Upper lobe of left lung (tissue), 6 donors: ENCODE measurements at regions not wholly inside any gene's neighbourhood (a gene's known extent, or its start where the extent isn't known, plus 50 kb on each side); places are given as distances from the start of the nearest gene placed in this dataset.
A peak's percentile ranks its signal among the peaks of the same experiment; 100 is the strongest.
"Not testable (repeated sequence)": the region's sequence is repeated elsewhere in the genome, so short reads cannot be mapped to it uniquely, and the experiment has no call there.

Source experiments
- ATAC-seq, 2 donors: fragments of 200-7000 bp; cut with Tn5 transposase; one replicate each; pipeline ENCODE4 v1.9.1; 2022; ENCODE audit warnings: mild to moderate bottlenecking in 2 of 2, moderate library complexity in 2 of 2; ENCODE audit not compliant: low FRiP score in 2 of 2
- DNase-seq, 2 donors: peaks; one replicate each; pipeline ENCODE4 v3.0.0-alpha.2; 2019 to 2020
- H3K27ac ChIP-seq, 4 donors: fragments of 200-600 bp; sonication (generic); one replicate each; pipeline ENCODE4 v1.5.1; 2016 to 2019
- H3K27me3 ChIP-seq, 4 donors: fragments of 200-600 bp; sonication (generic); one replicate each; pipeline ENCODE4 v1.5.1; 2017 to 2019
- H3K36me3 ChIP-seq, 4 donors: fragments of 200-600 bp; sonication (generic); one replicate each; pipeline ENCODE4 v1.5.1; 2016 to 2019
- H3K4me1 ChIP-seq, 4 donors: fragments of 200-600 bp; sonication (generic); one replicate each; pipeline ENCODE4 v1.5.1; 2018 to 2019
- H3K4me3 ChIP-seq, 4 donors: fragments of 200-600 bp; sonication (generic); one replicate each; pipeline ENCODE4 v1.5.1; 2017 to 2019; ENCODE audit warnings: mild to moderate bottlenecking in 2 of 4, moderate library complexity in 1 of 4
- H3K9me3 ChIP-seq, 4 donors: fragments of 200-600 bp; sonication (generic); one replicate each; pipeline ENCODE4 v1.5.1; 2018 to 2019
- CTCF ChIP-seq, 6 experiments: fragments of 450-650 bp in 4 of 6; fragments of 200-600 bp in 2 of 6; sonication (generic) in 2 of 6; IDR thresholded peaks; one replicate each; pipeline ENCODE4 v1.5.1; 2016 to 2019; ENCODE audit warnings: antibody characterized with exemption in 6 of 6
- EP300 ChIP-seq, 4 donors: sonication (generic); formaldehyde crosslinking; IDR thresholded peaks; one replicate each; pipeline ENCODE4 v1.5.1; 2017; ENCODE audit warnings: antibody characterized with exemption in 4 of 4, control low read depth in 2 of 4
- POLR2A ChIP-seq, 4 donors: fragments of 450-650 bp; IDR thresholded peaks; one replicate each; pipeline ENCODE4 v1.5.1; 2016 to 2017; ENCODE audit warnings: antibody characterized with exemption in 4 of 4, mild to moderate bottlenecking in 2 of 4
- POLR2AphosphoS5 ChIP-seq, 2 donors: sonication (generic); formaldehyde crosslinking; IDR thresholded peaks; one replicate each; pipeline ENCODE4 v1.5.1; 2017; ENCODE audit warnings: antibody characterized with exemption in 2 of 2
- WGBS, 2 donors: methylation state at CpG; one replicate each; pipeline ENCODE4 v1.1.5; 2017 to 2018; 5-methylcytosine and 5-hydroxymethylcytosine counted together
- donor health status: DM: no; HTN: no; CAD: no; lungs with moderate emphysema.
- donor health status: DM: no; HTN: yes; CAD: no; lungs with severe emphysema.

DNA sequence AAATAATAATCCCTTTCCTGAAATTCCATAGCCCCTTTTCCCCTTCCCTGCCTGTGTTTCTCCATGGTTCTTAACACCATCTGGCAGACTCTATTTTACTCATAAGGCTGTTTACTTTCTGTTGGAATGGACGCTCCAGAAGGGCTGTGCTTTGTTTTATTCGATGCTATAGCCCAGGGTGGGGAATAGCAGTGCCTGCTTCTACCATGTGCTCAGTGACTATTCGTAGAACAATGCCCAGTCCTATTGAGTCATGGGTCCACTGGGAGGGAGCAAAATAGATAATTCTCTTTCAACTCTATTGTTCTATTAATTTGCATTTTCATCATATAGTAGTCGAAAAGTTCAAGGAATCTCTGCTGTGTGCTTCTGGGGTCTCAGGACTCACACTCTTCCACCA lies 565.1 kb downstream of the C6orf118 start:
- H3K9me3 ChIP-seq: no peaks in the 10 kb centered on the region
- no peaks in the 10 kb centered on the region for H3K36me3 ChIP-seq
- WGBS, 2 donors: 78 to 84% methylated on average over 4 of the region's 4 CpGs
- no peak for DNase-seq
- no peak overlapping the region for H3K4me3 ChIP-seq
- no peak overlapping the region for H3K27ac ChIP-seq
- TF ChIP-seq POLR2A (IDR thresholded peaks at IDR 0.05) (no peak), POLR2AphosphoS5 (IDR thresholded peaks at IDR 0.05) (no peak), CTCF (IDR thresholded peaks at IDR 0.05) (no peak), EP300 (IDR thresholded peaks at IDR 0.05) (no peak)
- ATAC-seq: no peak
- H3K27me3 ChIP-seq: no peaks in the 10 kb centered on the region
- no peaks in the 10 kb centered on the region for H3K4me1 ChIP-seq

- Histone ChIP-seq H3K27me3 (no peaks in the 10 kb centered on the region), H3K4me3 (no peak overlapping the region), H3K27ac (no peak overlapping the region), H3K36me3 (no peaks in the 10 kb centered on the region), H3K9me3 (no peaks in the 10 kb centered on the region), H3K4me1 (no peaks in the 10 kb centered on the region)
- no peak for TF ChIP-seq EP300 (IDR thresholded peaks at IDR 0.05)
- TF ChIP-seq POLR2AphosphoS5 (IDR thresholded peaks at IDR 0.05): no peak
- TF ChIP-seq CTCF (IDR thresholded peaks at IDR 0.05): no peak
- TF ChIP-seq POLR2A (IDR thresholded peaks at IDR 0.05): no peak
- 81 to 84% methylated on average over 2 to 3 of the region's 3 CpGs for WGBS, 2 donors
- ATAC-seq (no peak), DNase-seq (no peak)
Observed at GRCh38 chr6:164741938-164742451, 567.4 kb downstream of the C6orf118 start.

DNA sequence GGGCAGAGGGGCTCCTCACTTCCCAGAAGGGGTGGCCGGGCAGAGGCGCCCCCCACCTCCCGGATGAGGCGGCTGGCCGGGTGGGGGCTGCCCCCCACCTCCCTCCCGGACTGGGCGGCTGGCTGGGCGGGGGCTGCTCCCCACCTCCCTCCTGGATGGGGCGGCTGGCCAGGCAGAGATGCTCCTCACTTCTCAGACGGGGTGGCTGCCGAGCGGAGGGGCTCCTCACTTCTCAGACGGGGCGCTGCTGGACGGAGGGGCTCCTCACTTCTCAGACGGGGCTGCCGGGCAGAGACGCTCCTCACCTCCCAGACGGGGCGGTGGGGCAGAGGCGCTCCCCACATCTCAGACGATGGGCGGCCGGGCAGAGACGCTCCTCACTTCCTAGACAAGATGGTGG lies 573.3 kb downstream of the C6orf118 start:
- not testable (repeated sequence) for H3K4me1 ChIP-seq, ATAC-seq, H3K36me3 ChIP-seq, H3K9me3 ChIP-seq, H3K27me3 ChIP-seq, H3K27ac ChIP-seq, H3K4me3 ChIP-seq
- DNase-seq: peak in 1 of 2 donors; percentile 57
- 95 to 96% methylated on average over 6 to 11 of the region's 25 CpGs for WGBS, 2 donors

DNA sequence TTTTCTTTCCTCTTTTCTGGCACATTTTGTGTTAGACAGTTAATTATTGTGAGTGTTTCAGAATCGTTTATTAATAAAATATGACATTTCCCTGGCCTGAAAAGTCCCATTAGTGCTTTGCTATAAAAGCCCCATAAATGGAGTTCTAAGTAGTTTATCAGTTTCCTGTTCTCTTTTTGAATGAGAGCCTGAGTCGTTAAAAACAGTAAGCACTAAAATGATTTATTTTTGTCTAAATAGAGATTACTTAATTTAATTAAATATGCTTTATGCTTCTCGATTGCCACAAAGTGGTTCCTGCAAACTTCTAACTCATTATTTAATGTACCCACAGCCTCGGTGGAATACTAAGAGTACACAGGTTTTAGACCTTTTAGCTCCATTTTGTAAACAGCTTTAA lies 577.9 kb downstream of the C6orf118 start:
- no peak for ATAC-seq
- WGBS, 2 donors: 49 to 50% methylated on average over 4 of the region's 4 CpGs

DNA sequence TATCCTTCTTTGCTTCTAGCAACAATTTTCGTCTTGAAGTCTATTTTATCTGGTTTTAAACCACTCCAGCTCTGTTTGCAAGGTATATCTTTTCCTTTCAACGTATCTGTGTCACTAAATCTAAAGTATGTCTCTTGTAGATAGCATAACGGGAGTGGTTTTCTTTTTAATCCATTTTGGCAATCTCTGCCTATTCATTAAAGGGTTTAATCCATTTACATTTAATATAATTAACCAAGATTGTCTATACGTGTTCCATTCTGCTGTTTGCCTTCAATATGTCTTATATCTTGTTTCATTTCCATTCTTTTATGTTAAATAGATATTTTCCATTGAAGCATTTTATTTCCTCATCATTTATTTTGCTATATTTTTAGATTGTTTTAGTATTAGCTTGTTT lies 587.9 kb downstream of the C6orf118 start:
- Histone ChIP-seq H3K4me3 (no peak overlapping the region), H3K4me1 (no peaks in the 10 kb centered on the region), H3K27me3 (no peaks in the 10 kb centered on the region), H3K27ac (no peak overlapping the region), H3K36me3 (no peaks in the 10 kb centered on the region), H3K9me3 (peaks cover 0 to 6% (median 3%) of the 10 kb centered on the region in 4 donors)
- DNase-seq (no peak), ATAC-seq (no peak)
- 49 to 50% methylated on average over 4 of the region's 4 CpGs for WGBS, 2 donors
- TF ChIP-seq POLR2AphosphoS5 (IDR thresholded peaks at IDR 0.05) (no peak), POLR2A (IDR thresholded peaks at IDR 0.05) (no peak), CTCF (IDR thresholded peaks at IDR 0.05) (no peak), EP300 (IDR thresholded peaks at IDR 0.05) (no peak)

More for the DNA sequence above, 577.9 kb downstream of the C6orf118 start:
- Histone ChIP-seq H3K9me3 (peaks cover 0 to 4% (median 0%) of the 10 kb centered on the region in 4 donors), H3K4me3 (no peak overlapping the region), H3K4me1 (no peaks in the 10 kb centered on the region), H3K27me3 (no peaks in the 10 kb centered on the region), H3K27ac (no peak overlapping the region), H3K36me3 (no peaks in the 10 kb centered on the region)
- DNase-seq: no peak
- TF ChIP-seq EP300 (IDR thresholded peaks at IDR 0.05) (no peak), POLR2AphosphoS5 (IDR thresholded peaks at IDR 0.05) (no peak), POLR2A (IDR thresholded peaks at IDR 0.05) (no peak), CTCF (IDR thresholded peaks at IDR 0.05) (no peak)
